Keratinocyte (primary cell): ENCODE measurements at regions not wholly inside any gene's neighbourhood (a gene's known extent, or its start where the extent isn't known, plus 50 kb on each side); places are given as distances from the start of the nearest gene placed in this dataset.

Experiments
- DNase-seq: peaks from one replicate; pipeline ENCODE4 v3.0.0-alpha.2; 2011; ENCODE audit warnings: low read depth, missing footprints, low spot score
- FAIRE-seq: peaks from 2 replicates; lab custom pipeline; 2011; peaks lifted over from hg19 to GRCh38; lab: Jason Lieb, UNC
- H2AFZ ChIP-seq: 2 replicates; pipeline ENCODE4 v1.6.0; 2012; ENCODE audit warnings: low read length, control low read depth, inconsistent platforms; ENCODE audit not compliant: control insufficient read depth
- H3K27ac ChIP-seq: 2 replicates; pipeline ENCODE4 v1.5.1; 2011; ENCODE audit warnings: low read length; ENCODE audit not compliant: control insufficient read depth, insufficient read depth
- H3K27me3 ChIP-seq: 3 replicates; pipeline ENCODE4 v1.6.0; 2011; ENCODE audit warnings: low read length; ENCODE audit not compliant: control insufficient read depth, insufficient read depth; ENCODE audit errors: extremely low read depth
- H3K36me3 ChIP-seq, 2 experiments: 2 replicates in 1 of 2; 3 replicates in 1 of 2; pipeline ENCODE4 v1.5.1; 2011; ENCODE audit warnings: low read length in 2 of 2, mild to moderate bottlenecking in 1 of 2; ENCODE audit not compliant: control insufficient read depth in 2 of 2, insufficient read depth in 2 of 2; ENCODE audit errors: extremely low read depth in 1 of 2
- H3K4me1 ChIP-seq: 3 replicates; pipeline ENCODE4 v1.5.1; 2011; ENCODE audit warnings: low read length; ENCODE audit not compliant: control insufficient read depth, insufficient read depth; ENCODE audit errors: extremely low read depth
- H3K4me2 ChIP-seq: 3 replicates; pipeline ENCODE4 v1.6.0; 2011; ENCODE audit warnings: low read depth, low read length; ENCODE audit not compliant: control insufficient read depth, insufficient read depth; ENCODE audit errors: extremely low read depth
- H3K4me3 ChIP-seq, 3 experiments: fragments of 200-600 bp in 1 of 3; sonication (generic) in 1 of 3; 2 replicates in 2 of 3; 3 replicates in 1 of 3; pipeline ENCODE4 v1.5.1; 2011 to 2016; ENCODE audit warnings: low read length in 3 of 3, mild to moderate bottlenecking in 3 of 3, control low read depth in 2 of 3, inconsistent platforms in 1 of 3, low read depth in 1 of 3, mixed read lengths in 1 of 3, mixed run types in 1 of 3, moderate library complexity in 1 of 3; ENCODE audit not compliant: control insufficient read depth in 2 of 3, insufficient read depth in 2 of 3; ENCODE audit errors: extremely low read depth in 1 of 3
- H3K79me2 ChIP-seq: 2 replicates; pipeline ENCODE4 v1.6.0; 2012; ENCODE audit warnings: low read length; ENCODE audit not compliant: control insufficient read depth, insufficient read depth
- H3K9ac ChIP-seq: 3 replicates; pipeline ENCODE4 v1.6.0; 2011; ENCODE audit warnings: low read length; ENCODE audit not compliant: control insufficient read depth, insufficient read depth; ENCODE audit errors: extremely low read depth
- H3K9me1 ChIP-seq: 3 replicates; pipeline ENCODE4 v1.6.0; 2011; ENCODE audit warnings: low read length; ENCODE audit not compliant: control insufficient read depth, insufficient read depth; ENCODE audit errors: extremely low read depth
- H3K9me3 ChIP-seq: 2 replicates; pipeline ENCODE4 v1.5.1; 2012; ENCODE audit warnings: low read depth, low read length; ENCODE audit not compliant: control insufficient read depth
- H4K20me1 ChIP-seq: 3 replicates; pipeline ENCODE4 v1.6.0; 2011; ENCODE audit warnings: low read length; ENCODE audit not compliant: control insufficient read depth, insufficient read depth; ENCODE audit errors: extremely low read depth
- CTCF ChIP-seq, 3 experiments: IDR thresholded peaks in 1 of 3; conservative IDR thresholded peaks in 1 of 3; optimal IDR thresholded peaks in 1 of 3; 2 replicates in 2 of 3; 3 replicates in 1 of 3; pipeline versions ENCODE3 to v1.5.1; 2011; ENCODE audit warnings: low read length in 3 of 3, mild to moderate bottlenecking in 3 of 3, moderate library complexity in 2 of 3, control low read depth in 1 of 3, inconsistent platforms in 1 of 3; ENCODE audit not compliant: insufficient read depth in 2 of 3; ENCODE audit errors: extremely low read depth in 1 of 3
- EZH2 ChIP-seq: IDR thresholded peaks from one replicate; pipeline ENCODE4 v1.6.1; 2012; ENCODE audit warnings: inconsistent platforms, mild to moderate bottlenecking, low read length, moderate library complexity
- dilution Hi-C: fragments of 300-500 bp; cut with MboI; formaldehyde crosslinking; loops from one replicate; pipeline ENCODE4 v1.7.0; 2020; ENCODE audit warnings: low sequenced_read_pairs; ENCODE audit not compliant: extremely low pct_ligation_motif_present

DNA sequence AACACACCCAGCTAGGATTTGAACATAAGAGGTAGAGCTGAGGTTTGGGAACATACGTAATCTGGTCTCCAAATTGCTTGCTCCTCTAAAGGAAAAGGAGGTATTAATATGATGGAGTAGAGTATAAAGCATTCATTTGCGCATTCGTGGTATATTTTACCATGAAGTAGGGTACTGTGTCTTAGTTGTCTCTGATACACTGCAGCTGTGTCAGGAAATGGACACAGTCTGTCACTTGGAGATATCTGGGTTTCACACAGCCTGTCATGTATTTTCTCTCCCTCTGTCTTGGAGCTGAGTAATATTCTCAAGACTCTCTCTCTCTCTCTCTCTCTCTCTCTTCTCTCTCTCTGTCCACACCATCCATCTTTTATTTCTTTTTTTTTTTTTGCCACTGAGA lies 274.8 kb upstream of the UGT8 start:
- H3K27me3 ChIP-seq, result no peaks in the 10 kb centered on the region
- no peaks in the 10 kb centered on the region for H3K9me3 ChIP-seq
- no peaks in the 10 kb centered on the region for H3K36me3 ChIP-seq
- DNase-seq, result no peak
- no peak overlapping the region for H3K9ac ChIP-seq
- H3K4me1 ChIP-seq, result no peaks in the 10 kb centered on the region
- no peak overlapping the region for H3K4me3 ChIP-seq
- no peak overlapping the region for H3K27ac ChIP-seq
- H3K9me1 ChIP-seq, result no peaks in the 10 kb centered on the region
- no peak for FAIRE-seq
- H3K4me2 ChIP-seq, result no peak overlapping the region
- dilution Hi-C loops, result no loop called here
- H4K20me1 ChIP-seq, result no peaks in the 10 kb centered on the region
- no peak for TF ChIP-seq CTCF (optimal IDR thresholded peaks at IDR 0.05 in 1 of 3, IDR thresholded peaks at IDR 0.05 in 1 of 3, conservative IDR thresholded peaks at IDR 0.05 in 1 of 3; ENCODE audit: extremely low read depth in 1 of 3, insufficient read depth in 2 of 3, low read length in 3 of 3)
- no peak for TF ChIP-seq EZH2
- H3K79me2 ChIP-seq, result no peaks in the 10 kb centered on the region
- no peak overlapping the region for H2AFZ ChIP-seq

DNA sequence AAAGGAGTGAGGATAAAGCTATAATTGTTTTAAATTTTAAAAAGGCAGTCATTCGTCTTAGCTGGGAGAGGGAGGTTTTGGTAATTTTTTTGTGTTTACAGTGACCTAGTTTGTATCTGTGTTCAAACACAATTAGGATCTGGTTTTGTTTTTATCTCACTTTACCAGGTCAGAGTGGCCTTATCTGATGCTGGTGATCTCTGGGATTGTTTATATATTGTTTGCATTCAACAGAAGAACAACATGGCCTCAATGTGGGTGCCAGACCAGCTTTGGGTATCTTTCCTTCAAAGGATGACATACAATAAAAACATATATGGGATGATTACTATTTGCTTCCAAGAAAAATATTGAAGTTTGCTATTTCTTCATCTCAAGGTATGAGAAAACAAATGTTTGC lies 272.2 kb upstream of the UGT8 start:
- FAIRE-seq (no peak), DNase-seq (no peak)
- dilution Hi-C loops, result no loop called here
- Histone ChIP-seq H3K9me1 (no peaks in the 10 kb centered on the region), H3K4me2 (no peak overlapping the region), H4K20me1 (no peaks in the 10 kb centered on the region), H3K4me1 (no peaks in the 10 kb centered on the region), H3K9me3 (no peaks in the 10 kb centered on the region), H2AFZ (no peak overlapping the region), H3K9ac (no peak overlapping the region), H3K79me2 (no peaks in the 10 kb centered on the region), H3K36me3 (no peaks in the 10 kb centered on the region), H3K27me3 (no peaks in the 10 kb centered on the region), H3K27ac (no peak overlapping the region), H3K4me3 (no peak overlapping the region)
- no peak for TF ChIP-seq EZH2
- TF ChIP-seq CTCF (optimal IDR thresholded peaks at IDR 0.05 in 1 of 3, IDR thresholded peaks at IDR 0.05 in 1 of 3, conservative IDR thresholded peaks at IDR 0.05 in 1 of 3; ENCODE audit: extremely low read depth in 1 of 3, insufficient read depth in 2 of 3, low read length in 3 of 3), result no peak
